Erythroblast (primary cell): ENCODE measurements at regions not wholly inside any gene's neighbourhood (a gene's known extent, or its start where the extent isn't known, plus 50 kb on each side); places are given as distances from the start of the nearest gene placed in this dataset.

ENCODE experiments used
- GATA1 ChIP-seq: IDR thresholded peaks from 2 replicates; pipeline ENCODE4 v1.6.1; 2011; ENCODE audit warnings: low read depth, mild to moderate bottlenecking, control low read depth, low read length, moderate library complexity
- POLR2A ChIP-seq: IDR thresholded peaks from 2 replicates; pipeline ENCODE4 v1.6.1; 2011; ENCODE audit warnings: mild to moderate bottlenecking, low read length

- TF ChIP-seq POLR2A (no peak), GATA1 (no peak)
Measured at GRCh38 chr1:22366346-22366745, 85.3 kb upstream of the ZBTB40 start.
